Fibroblast of lung (primary cell): ENCODE measurements at regions not wholly inside any gene's neighbourhood (a gene's known extent, or its start where the extent isn't known, plus 50 kb on each side); places are given as distances from the start of the nearest gene placed in this dataset.
"Not testable (repeated sequence)": the region's sequence is repeated elsewhere in the genome, so short reads cannot be mapped to it uniquely, and the experiment has no call there.

ENCODE experiments used
- CTCF ChIP-seq, 2 donors: IDR thresholded peaks in 1 of 2; conservative IDR thresholded peaks in 1 of 2; 1 replicate in 1 of 2; 2 replicates in 1 of 2; pipeline ENCODE4 v1.5.1; 2011 to 2012; ENCODE audit warnings: low read length in 2 of 2, control low read depth in 1 of 2, inconsistent platforms in 1 of 2, low read depth in 1 of 2, mild to moderate bottlenecking in 1 of 2
- EZH2 ChIP-seq: IDR thresholded peaks from 2 replicates; pipeline ENCODE4 v1.5.1; 2012; ENCODE audit warnings: low read length, control low read depth, mild to moderate bottlenecking; ENCODE audit errors: missing control alignments

- not testable (repeated sequence) for TF ChIP-seq EZH2; CTCF (conservative IDR thresholded peaks at IDR 0.05 in 1 of 2, IDR thresholded peaks at IDR 0.05 in 1 of 2; ENCODE audit: low read depth in 1 of 2, low read length in 2 of 2)
Observed at GRCh38 chr15:56791521-56791920, 58.2 kb upstream of the ZNF280D start.
